Peyer's patch (tissue), 4 donors: ENCODE measurements at regions not wholly inside any gene's neighbourhood (a gene's known extent, or its start where the extent isn't known, plus 50 kb on each side); places are given as distances from the start of the nearest gene placed in this dataset.

Experiments used
- POLR2A ChIP-seq, 2 donors: fragments of 450-650 bp; IDR thresholded peaks; one replicate each; pipeline ENCODE4 v1.5.1; 2017; ENCODE audit warnings: antibody characterized with exemption in 2 of 2, mild to moderate bottlenecking in 2 of 2, moderate library complexity in 2 of 2
- TF ChIP-seq, protein P1 (sequence below), 6 experiments: fragments of 450-650 bp in 4 of 6; fragments of 200-600 bp in 2 of 6; sonication (generic) in 1 of 6; IDR thresholded peaks; one replicate each; pipeline ENCODE4 v1.5.1; 2017 to 2019; ENCODE audit warnings: antibody characterized with exemption in 6 of 6, mild to moderate bottlenecking in 3 of 6, moderate library complexity in 1 of 6

DNA sequence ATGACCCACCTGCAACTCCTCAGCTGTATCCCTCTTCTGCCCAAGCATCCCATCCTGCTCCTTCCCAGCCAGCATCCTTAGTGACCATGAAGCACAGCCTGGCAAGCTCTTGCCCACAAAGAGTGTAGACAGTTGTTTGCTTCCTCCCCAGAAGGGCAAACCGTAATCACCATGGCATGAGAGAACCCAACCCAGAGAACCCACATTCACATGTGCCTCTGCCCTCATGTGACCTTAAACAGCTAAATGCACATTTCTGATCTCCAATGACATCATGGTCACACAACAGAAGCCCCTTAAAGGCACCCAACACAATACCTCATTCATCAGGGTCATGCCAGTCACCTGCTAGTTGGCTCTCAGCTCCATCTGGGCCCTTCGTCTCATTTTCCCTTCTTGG is 162.8 kb upstream of the CDYL start:
- TF ChIP-seq, protein P1, sequence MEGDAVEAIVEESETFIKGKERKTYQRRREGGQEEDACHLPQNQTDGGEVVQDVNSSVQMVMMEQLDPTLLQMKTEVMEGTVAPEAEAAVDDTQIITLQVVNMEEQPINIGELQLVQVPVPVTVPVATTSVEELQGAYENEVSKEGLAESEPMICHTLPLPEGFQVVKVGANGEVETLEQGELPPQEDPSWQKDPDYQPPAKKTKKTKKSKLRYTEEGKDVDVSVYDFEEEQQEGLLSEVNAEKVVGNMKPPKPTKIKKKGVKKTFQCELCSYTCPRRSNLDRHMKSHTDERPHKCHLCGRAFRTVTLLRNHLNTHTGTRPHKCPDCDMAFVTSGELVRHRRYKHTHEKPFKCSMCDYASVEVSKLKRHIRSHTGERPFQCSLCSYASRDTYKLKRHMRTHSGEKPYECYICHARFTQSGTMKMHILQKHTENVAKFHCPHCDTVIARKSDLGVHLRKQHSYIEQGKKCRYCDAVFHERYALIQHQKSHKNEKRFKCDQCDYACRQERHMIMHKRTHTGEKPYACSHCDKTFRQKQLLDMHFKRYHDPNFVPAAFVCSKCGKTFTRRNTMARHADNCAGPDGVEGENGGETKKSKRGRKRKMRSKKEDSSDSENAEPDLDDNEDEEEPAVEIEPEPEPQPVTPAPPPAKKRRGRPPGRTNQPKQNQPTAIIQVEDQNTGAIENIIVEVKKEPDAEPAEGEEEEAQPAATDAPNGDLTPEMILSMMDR (IDR thresholded peaks at IDR 0.05) = no peak
- no peak for TF ChIP-seq POLR2A (IDR thresholded peaks at IDR 0.05)
